ENCODE measurements at regions not wholly inside any gene's neighbourhood (a gene's known extent, or its start where the extent isn't known, plus 50 kb on each side); places are given as distances from the start of the nearest gene placed in this dataset.

GRCh38 chr5:175098301-175098700, 345.7 kb downstream of the DRD1 start:
- DNase-seq: no peak

DNA sequence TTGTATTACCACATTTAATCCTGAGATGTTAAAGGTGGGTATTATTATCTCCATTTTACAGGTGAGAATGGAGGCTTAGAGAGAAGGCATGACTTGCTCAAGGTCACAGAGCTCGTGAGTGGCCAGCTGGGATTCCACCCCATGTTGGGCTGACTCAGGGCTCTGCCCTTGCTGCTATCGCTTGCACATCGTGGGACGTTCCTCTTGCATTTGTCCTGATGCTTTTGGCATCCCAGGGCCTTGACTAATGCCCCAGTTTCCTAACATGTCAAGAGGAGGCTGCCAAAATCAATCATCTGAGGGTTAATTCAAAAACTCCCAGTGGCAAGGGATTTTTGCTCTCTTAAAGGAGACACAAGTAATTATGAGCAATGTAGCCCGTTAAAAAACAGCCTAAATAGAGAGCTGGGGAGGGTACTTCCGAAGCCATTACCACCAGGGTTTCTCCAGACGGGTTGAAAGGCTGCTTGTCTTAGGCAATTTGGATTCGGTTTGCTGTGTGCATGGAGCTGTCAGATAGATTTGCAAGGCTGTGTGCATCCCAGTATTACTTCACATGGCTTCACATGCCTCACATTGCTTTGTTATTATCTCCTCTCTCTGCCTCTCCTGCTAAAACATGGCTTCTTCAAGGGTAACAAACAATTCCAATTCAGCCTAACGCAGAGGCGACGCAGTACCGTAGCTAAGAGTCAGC, 347.4 kb downstream of the DRD1 start:
- no peak for DNase-seq

DNA sequence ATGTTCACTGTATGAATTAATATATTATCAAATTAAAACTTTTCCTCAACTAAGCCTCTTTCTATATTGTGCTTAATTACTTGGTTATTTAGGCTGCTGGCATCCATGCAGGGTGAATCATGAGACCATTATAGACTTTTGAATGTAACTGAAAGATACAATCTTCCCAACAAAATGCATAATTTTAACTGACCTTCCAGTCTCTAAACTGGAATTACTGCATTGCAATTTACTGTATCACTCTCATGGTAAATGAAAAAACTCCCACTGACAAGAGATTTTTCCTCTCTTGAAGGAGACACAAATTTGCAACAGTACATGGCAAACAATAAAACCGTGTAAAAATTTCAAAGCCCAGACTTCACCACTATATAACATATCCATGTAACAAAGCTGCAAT, 349.5 kb downstream of the DRD1 start:
- no peak for DNase-seq

DNA sequence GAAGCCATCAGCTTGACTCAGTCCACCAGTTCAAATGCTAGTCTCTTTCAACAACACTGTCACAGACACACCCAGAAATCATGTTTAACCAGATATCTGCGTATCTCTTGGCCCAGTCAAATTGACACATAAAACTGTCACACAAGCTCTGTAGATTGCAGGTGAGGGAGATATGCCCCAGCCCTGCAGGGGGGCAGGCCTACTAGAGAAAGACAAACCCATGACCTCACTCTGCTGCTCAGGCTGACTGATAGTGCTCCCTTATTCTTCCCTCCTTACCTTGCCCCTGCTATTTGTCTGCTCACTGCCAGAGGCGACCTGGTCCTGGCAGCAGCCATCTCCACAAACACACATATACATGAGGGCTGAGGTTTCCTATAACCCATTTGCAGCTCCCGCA, 351.3 kb downstream of the DRD1 start:
- DNase-seq: no peak

DNA sequence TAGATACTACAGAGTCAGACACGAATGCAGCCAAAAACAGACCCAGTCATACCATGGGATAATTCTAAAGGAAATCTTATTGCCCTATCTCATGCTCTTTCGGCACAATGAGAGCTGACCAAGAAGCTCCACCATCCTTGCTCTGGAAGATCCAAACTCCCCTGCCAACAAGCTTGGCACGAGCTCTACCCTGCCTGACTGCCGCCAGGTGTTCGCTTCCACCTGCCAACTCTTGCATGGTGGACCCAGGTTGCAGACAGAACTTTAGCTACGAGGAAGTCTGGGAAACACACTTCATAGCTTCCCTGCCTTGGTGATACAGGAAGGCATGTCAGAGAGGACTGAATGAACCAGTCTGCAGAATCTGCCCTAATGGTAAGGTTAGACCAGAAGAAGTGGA, 355.0 kb downstream of the DRD1 start:
- DNase-seq: no peak

DNA sequence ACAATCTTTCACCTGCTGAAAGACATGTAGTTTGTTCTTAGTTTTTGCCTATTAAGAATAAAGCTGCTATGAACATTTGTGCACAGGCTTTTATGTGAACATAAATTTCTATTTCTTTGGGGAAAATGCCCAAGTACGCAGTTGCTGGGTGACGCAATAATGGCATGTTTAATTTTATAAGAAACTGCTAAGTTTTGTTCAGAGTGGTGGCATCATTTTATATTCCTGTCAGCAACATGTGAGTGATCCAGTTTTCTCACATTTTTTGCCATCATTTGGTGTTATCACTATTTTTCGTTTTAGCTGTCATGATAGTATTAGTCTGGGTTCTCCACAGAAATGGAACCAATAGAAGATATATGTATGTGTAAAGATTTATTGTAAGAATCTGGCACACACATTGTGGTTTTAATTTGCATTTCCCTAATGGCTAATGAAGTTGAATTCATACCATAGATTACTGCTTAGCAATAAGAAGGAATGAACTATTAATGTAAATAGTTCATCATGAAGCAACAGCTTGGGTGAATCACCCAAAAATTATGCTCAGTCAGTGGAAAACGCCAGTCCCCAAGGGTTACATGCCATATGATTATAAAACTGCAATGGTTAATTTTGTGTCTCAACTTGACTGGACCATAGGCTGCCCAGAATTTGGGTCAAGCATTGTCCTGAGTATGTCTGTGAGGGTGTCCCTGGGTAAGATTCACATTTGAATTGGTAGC, 358.6 kb downstream of the MSX2 start:
- DNase-seq: no peak

DNA sequence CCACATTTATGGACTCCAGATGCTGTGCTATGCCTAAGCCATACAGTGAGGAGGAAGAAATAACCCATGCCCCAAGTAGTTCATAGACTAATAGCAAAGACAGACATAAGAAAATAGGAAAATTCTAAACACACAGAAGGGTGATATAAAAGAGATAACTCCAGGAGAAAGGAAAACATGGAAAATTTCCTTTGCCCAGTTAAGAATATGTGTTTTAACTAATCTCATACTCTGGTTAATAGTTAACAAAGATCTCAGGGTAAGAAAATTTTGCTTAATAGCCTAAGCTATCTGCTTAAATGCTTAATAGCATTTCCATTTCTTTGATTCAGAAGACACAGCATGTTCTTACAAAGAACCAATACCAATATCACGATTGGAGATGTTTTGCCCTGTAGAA, 358.0 kb downstream of the MSX2 start:
- DNase-seq: no peak

DNA sequence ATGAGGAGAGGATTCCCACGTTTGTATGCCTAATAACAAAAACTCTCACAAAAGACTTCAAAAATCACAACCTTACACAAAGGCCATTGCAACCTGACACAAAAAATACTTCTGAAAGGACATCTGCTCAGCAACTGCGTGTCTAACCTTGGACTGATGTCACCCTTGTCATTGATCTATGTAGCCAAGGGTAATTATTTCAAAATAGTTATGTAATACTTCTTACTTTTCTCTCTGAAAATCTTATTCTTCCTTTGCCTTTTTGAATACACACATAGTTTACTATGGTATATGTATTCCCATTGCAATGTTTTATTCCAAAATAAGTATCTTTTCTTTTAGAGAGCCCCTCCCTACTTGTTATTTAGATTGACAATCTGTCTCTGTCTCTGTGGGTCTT, 355.3 kb downstream of the MSX2 start:
- no peak for DNase-seq

DNA sequence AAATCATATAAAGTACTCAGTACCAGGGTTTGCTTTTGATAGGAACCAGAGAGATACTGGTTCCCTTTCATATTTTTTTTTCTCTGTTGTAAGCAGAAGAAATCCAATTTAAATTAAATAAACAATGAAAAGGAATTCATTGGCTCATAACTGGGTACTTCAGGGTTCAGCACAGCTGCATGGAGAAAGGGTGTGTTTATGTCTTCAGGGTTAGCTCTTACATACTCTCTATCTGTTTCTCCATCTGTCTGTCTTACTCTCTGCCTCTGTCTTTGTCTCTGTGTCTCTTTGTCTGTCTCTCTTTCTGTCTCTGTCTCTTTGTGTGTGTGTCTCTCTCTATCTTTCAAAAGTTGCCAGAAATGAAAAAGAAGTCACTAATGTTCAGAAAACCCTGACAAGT, 345.9 kb downstream of the MSX2 start:
- no peak for DNase-seq

- DNase-seq: no peak
Observed at GRCh38 chr5:175060257-175060656, 335.9 kb downstream of the MSX2 start.

GRCh38 chr5:175059687-175060211, 335.4 kb downstream of the MSX2 start:
- no peak for DNase-seq

DNA sequence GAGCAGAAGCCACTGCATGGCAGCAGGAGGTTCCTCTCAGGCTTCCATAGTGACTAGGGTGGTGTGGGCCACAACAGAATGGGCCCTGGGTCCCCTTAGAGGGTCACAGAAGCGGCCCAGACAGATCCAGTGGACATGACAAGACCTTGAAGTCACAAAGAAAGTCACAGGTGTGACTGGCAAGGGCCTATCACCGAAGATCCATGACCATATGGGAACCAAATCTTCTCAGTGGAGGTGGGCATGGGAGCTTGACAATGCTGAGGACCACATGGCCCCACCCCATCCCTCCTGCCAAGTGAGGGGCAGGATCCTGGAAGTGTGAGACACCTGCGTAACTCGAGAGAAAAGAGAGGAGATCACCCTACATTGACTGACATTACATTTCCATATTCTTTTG, 332.4 kb downstream of the MSX2 start:
- DNase-seq: no peak

DNA sequence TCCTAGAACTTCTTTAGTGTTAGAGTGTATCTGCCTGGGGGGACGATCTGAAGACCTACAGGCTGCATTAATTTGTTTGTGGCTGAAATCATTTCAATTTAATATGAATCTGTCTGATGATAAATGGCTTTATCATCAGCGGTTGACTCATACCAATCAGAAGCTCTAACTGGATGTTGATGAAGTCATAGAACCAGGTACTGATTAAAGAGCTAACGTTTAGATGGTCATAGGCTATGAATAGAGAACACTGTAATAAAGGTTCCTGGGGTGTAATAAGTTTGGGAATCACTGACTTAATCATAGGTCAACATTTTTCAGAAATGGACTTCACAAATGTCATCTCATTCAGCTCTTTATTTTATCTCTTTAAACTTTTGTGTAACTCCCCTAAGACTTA, 329.9 kb downstream of the MSX2 start:
- no peak for DNase-seq

GRCh38 chr5:175052351-175052750, 328.0 kb downstream of the MSX2 start:
- no peak for DNase-seq

DNA sequence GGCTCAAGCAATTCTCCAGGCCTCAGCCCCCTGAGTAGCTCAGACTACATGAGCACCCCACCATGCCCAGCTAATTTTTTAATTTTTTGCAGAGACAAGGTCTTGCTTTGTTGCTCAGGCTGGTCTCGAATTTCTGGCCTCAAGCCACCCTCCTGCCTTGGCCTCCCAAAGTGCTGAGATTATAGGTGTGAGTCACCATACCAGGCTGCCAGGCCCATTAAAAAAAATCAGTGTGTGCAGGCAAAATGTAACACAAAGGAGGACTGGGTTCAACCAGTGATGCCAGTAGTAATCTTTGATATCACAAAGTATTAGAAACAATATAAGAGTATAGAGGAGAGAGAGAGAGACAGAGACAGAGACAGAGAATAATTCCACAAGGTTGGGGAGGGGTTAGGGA, 322.7 kb downstream of the MSX2 start:
- no peak for DNase-seq

- no peak for DNase-seq
Observed at GRCh38 chr5:175045820-175046219, 321.4 kb downstream of the MSX2 start.

DNA sequence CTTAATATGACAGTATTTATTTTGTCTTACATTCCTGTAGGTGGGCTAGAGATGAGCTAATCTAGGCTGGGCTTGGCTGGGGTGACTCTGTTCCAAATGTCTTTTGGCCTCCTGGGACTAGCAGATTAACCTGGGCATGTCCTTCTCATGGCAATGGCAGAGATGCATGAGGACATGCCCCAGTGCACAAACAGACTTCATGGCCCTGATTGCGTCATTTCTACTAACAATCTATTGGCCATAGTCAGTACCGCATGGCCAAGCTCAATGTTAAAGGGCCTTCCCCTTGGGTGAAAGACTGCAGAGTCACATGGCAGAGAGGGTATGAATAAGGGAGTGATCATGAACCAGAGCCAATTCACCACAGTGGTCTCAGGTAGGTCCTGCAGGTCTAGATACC, 313.4 kb downstream of the MSX2 start:
- DNase-seq: no peak

GRCh38 chr5:175035882-175036533, 311.6 kb downstream of the MSX2 start:
- DNase-seq: no peak

DNA sequence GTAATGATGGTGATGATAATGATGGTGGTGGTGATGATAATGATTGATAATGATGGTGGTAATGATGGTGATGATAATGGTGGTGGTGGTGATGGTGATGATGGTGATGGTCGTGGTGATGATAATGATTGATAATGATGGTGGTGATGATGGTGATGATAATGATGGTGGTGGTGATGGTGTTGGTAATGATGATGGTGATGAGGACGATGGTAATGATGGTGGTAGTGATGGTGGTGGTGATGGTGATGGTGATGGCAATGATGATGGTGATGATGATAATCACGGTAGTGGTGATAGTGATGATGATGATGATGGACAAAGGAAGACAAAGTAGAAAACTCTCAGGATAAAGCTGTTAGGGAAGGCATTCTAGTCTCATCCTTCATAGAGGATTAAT, 310.5 kb downstream of the MSX2 start:
- no peak for DNase-seq

DNA sequence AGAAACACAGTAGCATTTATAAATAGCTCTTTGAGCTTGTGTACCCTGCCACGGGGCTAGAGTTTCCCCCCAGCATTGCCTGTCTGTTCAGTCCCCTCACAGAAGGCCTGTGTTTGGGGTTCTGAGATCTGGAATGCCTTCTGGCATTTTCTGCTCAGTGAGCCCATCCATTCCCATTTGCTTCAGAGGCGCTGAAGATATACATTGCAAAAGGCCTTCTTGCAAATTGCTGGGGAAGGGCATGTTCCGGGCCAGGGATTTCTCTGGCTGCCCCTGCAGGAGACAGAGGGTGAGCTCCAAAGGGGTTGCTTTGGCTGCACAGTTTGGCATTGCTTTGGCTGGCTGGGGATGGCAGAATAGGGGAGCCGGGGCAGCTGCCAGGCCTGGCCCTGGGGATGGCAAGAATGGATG, 308.4 kb downstream of the MSX2 start:
- no peak for DNase-seq

DNA sequence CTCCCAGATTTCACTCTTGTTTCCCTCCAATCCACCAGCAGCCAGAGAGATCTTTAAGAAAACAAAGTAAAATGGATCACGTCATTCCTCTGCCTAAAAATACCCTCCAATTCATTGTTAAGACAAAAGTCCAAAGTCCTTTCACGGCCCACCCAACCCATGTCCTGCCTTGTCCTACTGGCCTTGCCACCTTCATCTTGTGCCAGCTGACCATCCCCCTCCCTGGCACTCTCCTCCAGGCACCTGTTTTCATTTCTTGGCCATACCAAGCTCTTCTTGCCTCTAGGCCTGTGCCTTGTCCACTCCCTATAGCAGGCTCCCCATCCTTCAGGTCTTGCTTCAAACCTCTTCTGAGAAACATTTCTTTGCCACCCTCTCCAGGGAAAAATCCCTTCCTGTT, 307.6 kb downstream of the MSX2 start:
- DNase-seq: no peak

- no peak for DNase-seq
Observed at GRCh38 chr5:175027390-175027789, 303.0 kb downstream of the MSX2 start.

DNA sequence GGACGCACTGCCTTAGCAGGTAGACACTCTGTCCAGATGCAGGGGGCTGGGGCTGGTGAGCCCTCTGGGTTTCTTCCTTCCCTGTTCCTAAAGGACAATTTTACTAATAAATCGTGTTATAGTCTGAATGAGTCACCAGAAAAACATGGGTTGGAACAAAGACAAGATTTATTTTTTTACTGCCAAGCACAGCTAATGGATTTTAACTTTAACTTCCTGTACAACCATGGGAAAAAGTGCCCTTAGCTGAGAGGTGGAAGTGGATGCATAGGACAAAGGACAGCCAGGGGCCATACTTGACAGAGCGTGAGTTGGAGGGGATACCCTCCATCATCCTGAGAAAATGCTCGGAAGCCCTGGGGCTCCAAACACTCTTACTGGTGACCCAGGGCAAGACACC, 300.7 kb downstream of the MSX2 start:
- no peak for DNase-seq

All from CD4-positive, alpha-beta T cell treated with Interleukin-15 for 1 hour (primary cell).